Activated CD4-positive, alpha-beta T cell treated with anti-CD3 and anti-CD28 coated beads for 36 hours (primary cell): ENCODE measurements at regions not wholly inside any gene's neighbourhood (a gene's known extent, or its start where the extent isn't known, plus 50 kb on each side); places are given as distances from the start of the nearest gene placed in this dataset.
"Not testable (repeated sequence)": the region's sequence is repeated elsewhere in the genome, so short reads cannot be mapped to it uniquely, and the experiment has no call there.

Source experiments
- ATAC-seq: fragments of 200-7000 bp; cut with Tn5 transposase; one replicate; pipeline ENCODE4 v1.10.0; 2021; ENCODE audit warnings: mild to moderate bottlenecking, moderate library complexity
- CTCF ChIA-PET: fragments of 350-600 bp; sonication (Branson Sonifier 250); formaldehyde crosslinking; loops from one replicate; lab custom pipeline; 2021; ENCODE audit warnings: antibody characterized with exemption; lab: Charles Lee
- POLR2A ChIA-PET: fragments of 350-600 bp; sonication (Branson Sonifier 250); formaldehyde crosslinking; loops from one replicate; lab custom pipeline; 2021; ENCODE audit warnings: antibody characterized with exemption, inconsistent platforms; lab: Charles Lee
- DNase-seq: peaks from one replicate; pipeline ENCODE4 v3.0.0-alpha.2; 2020
- H3K27ac Mint-ChIP-seq: one replicate; pipeline ENCODE4 v1.8.0; 2021; ENCODE audit warnings: mixed read lengths
- H3K27me3 Mint-ChIP-seq: one replicate; pipeline ENCODE4 v1.8.0; 2021; ENCODE audit warnings: mixed read lengths
- H3K36me3 Mint-ChIP-seq: one replicate; pipeline ENCODE4 v1.8.0; 2021; ENCODE audit warnings: low read depth, mixed read lengths
- H3K4me1 Mint-ChIP-seq: one replicate; pipeline ENCODE4 v1.8.0; 2021; ENCODE audit warnings: mixed read lengths
- H3K4me3 Mint-ChIP-seq: one replicate; pipeline ENCODE4 v1.8.0; 2021; ENCODE audit warnings: mild to moderate bottlenecking, moderate library complexity, mixed read lengths
- H3K9me3 Mint-ChIP-seq: one replicate; pipeline ENCODE4 v1.8.0; 2021; ENCODE audit warnings: low read depth, mixed read lengths
- intact Hi-C, 2 experiments: fragments of 100-400 bp; cut with DNase I in 1 of 2; cut with micrococcal nuclease in 1 of 2; formaldehyde crosslinking; loops; one replicate each; pipeline versions ENCODE4 v1.14.2 to v1.15.1; 2022 to 2024; cut with DNase I, micrococcal nuclease

GRCh38 chr2:194854941-194855340 is 802.1 kb upstream of the SLC39A10 start:
- intact Hi-C loops = no loop called here
- Mint-ChIP-seq H3K9me3 (peaks cover 4% of the 10 kb centered on the region), H3K27ac (no peak overlapping the region), H3K4me1 (no peaks in the 10 kb centered on the region), H3K4me3 (no peak overlapping the region), H3K36me3 (no peaks in the 10 kb centered on the region), H3K27me3 (no peaks in the 10 kb centered on the region)
- CTCF ChIA-PET = no interaction called here
- POLR2A ChIA-PET = no interaction called here
- ATAC-seq (no peak), DNase-seq (no peak)

GRCh38 chr2:194842871-194843270 is 814.2 kb upstream of the SLC39A10 start:
- H3K4me3 Mint-ChIP-seq = no peak overlapping the region
- H3K27me3 Mint-ChIP-seq = peaks cover 3% of the 10 kb centered on the region
- ChIA-PET POLR2A (no interaction called here), CTCF (interaction anchor here (0.7 kb wide), 1 partner anchor 70 kb away, joined by 3 read pairs; no protein-coding TSS in a partner anchor)
- H3K36me3 Mint-ChIP-seq = no peaks in the 10 kb centered on the region
- no peaks in the 10 kb centered on the region for H3K4me1 Mint-ChIP-seq
- intact Hi-C loops = no loop called here
- no peaks in the 10 kb centered on the region for H3K9me3 Mint-ChIP-seq
- ATAC-seq (no peak), DNase-seq (no peak)
- H3K27ac Mint-ChIP-seq = no peak overlapping the region

GRCh38 chr2:194834371-194834770 is 822.7 kb upstream of the SLC39A10 start:
- H3K36me3 Mint-ChIP-seq, ATAC-seq, H3K4me1 Mint-ChIP-seq: not testable (repeated sequence)

GRCh38 chr2:194826241-194826640 is 830.8 kb upstream of the SLC39A10 start:
- CTCF ChIA-PET = no interaction called here
- no peak for ATAC-seq
- intact Hi-C loops = no loop called here
- DNase-seq = no peak
- POLR2A ChIA-PET = no interaction called here
- Mint-ChIP-seq H3K27me3 (no peaks in the 10 kb centered on the region), H3K9me3 (no peaks in the 10 kb centered on the region), H3K36me3 (no peaks in the 10 kb centered on the region), H3K4me1 (no peaks in the 10 kb centered on the region), H3K27ac (no peak overlapping the region), H3K4me3 (no peak overlapping the region)

More at GRCh38 chr2:194834371-194834770, 822.7 kb upstream of the SLC39A10 start:
- H3K4me3 Mint-ChIP-seq, DNase-seq, CTCF ChIA-PET, H3K27ac Mint-ChIP-seq, intact Hi-C loops, POLR2A ChIA-PET, H3K27me3 Mint-ChIP-seq, H3K9me3 Mint-ChIP-seq: not testable (repeated sequence)

- H3K4me1 Mint-ChIP-seq = no peaks in the 10 kb centered on the region
- POLR2A ChIA-PET = no interaction called here
- no peaks in the 10 kb centered on the region for H3K36me3 Mint-ChIP-seq
- CTCF ChIA-PET = no interaction called here
- H3K9me3 Mint-ChIP-seq = no peaks in the 10 kb centered on the region
- no peak overlapping the region for H3K27ac Mint-ChIP-seq
- intact Hi-C loops = no loop called here
- H3K4me3 Mint-ChIP-seq = no peak overlapping the region
- no peak for ATAC-seq
- no peaks in the 10 kb centered on the region for H3K27me3 Mint-ChIP-seq
- DNase-seq = no peak
These were observed 832.6 kb upstream of the SLC39A10 start for GRCh38 chr2:194824450-194824849.

- H3K27ac Mint-ChIP-seq = no peak overlapping the region
- intact Hi-C loops = no loop called here
- no peaks in the 10 kb centered on the region for H3K4me1 Mint-ChIP-seq
- DNase-seq (no peak), ATAC-seq (no peak)
- H3K9me3 Mint-ChIP-seq = no peaks in the 10 kb centered on the region
- no peak overlapping the region for H3K4me3 Mint-ChIP-seq
- H3K36me3 Mint-ChIP-seq = no peaks in the 10 kb centered on the region
- ChIA-PET CTCF (no interaction called here), POLR2A (no interaction called here)
- no peaks in the 10 kb centered on the region for H3K27me3 Mint-ChIP-seq
These were observed 834.4 kb upstream of the SLC39A10 start for GRCh38 chr2:194822657-194823056.

GRCh38 chr2:194822097-194822496 is 834.9 kb upstream of the SLC39A10 start:
- Mint-ChIP-seq H3K9me3 (no peaks in the 10 kb centered on the region), H3K27me3 (no peaks in the 10 kb centered on the region), H3K4me3 (no peak overlapping the region), H3K27ac (no peak overlapping the region), H3K4me1 (no peaks in the 10 kb centered on the region), H3K36me3 (no peaks in the 10 kb centered on the region)
- ChIA-PET POLR2A (no interaction called here), CTCF (interaction anchor here (1.2 kb wide), 1 partner anchor 329 kb away, joined by 3 read pairs; no protein-coding TSS in a partner anchor)
- intact Hi-C loops = no loop called here
- no peak for ATAC-seq
- DNase-seq = no peak

- H3K4me3 Mint-ChIP-seq = no peak overlapping the region
- no peak for DNase-seq
- intact Hi-C loops = no loop called here
- no peak for ATAC-seq
- H3K9me3 Mint-ChIP-seq = no peaks in the 10 kb centered on the region
- H3K27ac Mint-ChIP-seq = no peak overlapping the region
- H3K36me3 Mint-ChIP-seq = no peaks in the 10 kb centered on the region
- ChIA-PET POLR2A (no interaction called here), CTCF (no interaction called here)
- no peaks in the 10 kb centered on the region for H3K4me1 Mint-ChIP-seq
- H3K27me3 Mint-ChIP-seq = no peaks in the 10 kb centered on the region
These were observed 837.7 kb upstream of the SLC39A10 start for GRCh38 chr2:194819367-194819766.

GRCh38 chr2:194815475-194815874 is 841.6 kb upstream of the SLC39A10 start:
- CTCF ChIA-PET = interaction anchor here (0.5 kb wide), 1 partner anchor 541 kb away, joined by 5 read pairs; no protein-coding TSS in a partner anchor

GRCh38 chr2:194802589-194802988 is 854.4 kb upstream of the SLC39A10 start:
- DNase-seq (no peak), ATAC-seq (no peak)
- no peak overlapping the region for H3K27ac Mint-ChIP-seq
- H3K36me3 Mint-ChIP-seq = no peaks in the 10 kb centered on the region
- H3K4me1 Mint-ChIP-seq = no peaks in the 10 kb centered on the region
- intact Hi-C loops = no loop called here
- no peaks in the 10 kb centered on the region for H3K27me3 Mint-ChIP-seq
- POLR2A ChIA-PET = no interaction called here
- H3K9me3 Mint-ChIP-seq = no peaks in the 10 kb centered on the region
- CTCF ChIA-PET = no interaction called here
- no peak overlapping the region for H3K4me3 Mint-ChIP-seq

More at GRCh38 chr2:194815475-194815874, 841.6 kb upstream of the SLC39A10 start:
- intact Hi-C loops = no loop called here
- Mint-ChIP-seq H3K27ac (no peak overlapping the region), H3K9me3 (no peaks in the 10 kb centered on the region), H3K36me3 (no peaks in the 10 kb centered on the region), H3K4me1 (no peaks in the 10 kb centered on the region), H3K4me3 (no peak overlapping the region), H3K27me3 (no peaks in the 10 kb centered on the region)
- no peak for ATAC-seq
- DNase-seq = no peak
- POLR2A ChIA-PET = no interaction called here

- ATAC-seq, H3K27ac Mint-ChIP-seq, POLR2A ChIA-PET: not testable (repeated sequence)
These were observed 870.0 kb upstream of the SLC39A10 start for GRCh38 chr2:194787071-194787470.

GRCh38 chr2:194771394-194771793 is 885.6 kb upstream of the SLC39A10 start:
- CTCF ChIA-PET, ATAC-seq, POLR2A ChIA-PET, H3K36me3 Mint-ChIP-seq, H3K4me3 Mint-ChIP-seq, intact Hi-C loops, H3K9me3 Mint-ChIP-seq, H3K27ac Mint-ChIP-seq, DNase-seq, H3K27me3 Mint-ChIP-seq, H3K4me1 Mint-ChIP-seq: not testable (repeated sequence)

More at GRCh38 chr2:194787071-194787470, 870.0 kb upstream of the SLC39A10 start:
- intact Hi-C loops, H3K4me3 Mint-ChIP-seq, DNase-seq, CTCF ChIA-PET, H3K4me1 Mint-ChIP-seq, H3K36me3 Mint-ChIP-seq, H3K27me3 Mint-ChIP-seq, H3K9me3 Mint-ChIP-seq: not testable (repeated sequence)
